GM12878 (cell line): ENCODE measurements at regions not wholly inside any gene's neighbourhood (a gene's known extent, or its start where the extent isn't known, plus 50 kb on each side); places are given as distances from the start of the nearest gene placed in this dataset.
A peak's percentile ranks its signal among the peaks of the same experiment; 100 is the strongest.

Source experiments
- ATAC-seq: fragments of 200-7000 bp; cut with Tn5 transposase; 3 replicates; pipeline ENCODE4 v1.9.1; 2020; ENCODE audit warnings: mild to moderate bottlenecking, moderate library complexity
- BruUV-seq: library from RNA; stranded (reverse); fragments of 400-500 nt; replicated peaks from 2 replicates; lab custom pipeline; 2021; lab: Mats Ljungman, UMichigan
- CTCF ChIA-PET: fragments of 300-600 bp; sonication (Branson Sonifier 250); formaldehyde crosslinking; extraction: SDS; loops from one replicate; lab custom pipeline; 2021; ENCODE audit warnings: inconsistent platforms; lab: Yijun Ruan, JAX
- POLR2A ChIA-PET: fragments of 350-600 bp; formaldehyde crosslinking; extraction: SDS; loops from one replicate; lab custom pipeline; 2021; ENCODE audit warnings: inconsistent platforms; lab: Charles Lee
- RAD21 ChIA-PET: fragments of 300-600 bp; sonication (Branson Sonifier 250); formaldehyde crosslinking; loops from one replicate; lab custom pipeline; 2023; ENCODE audit warnings: antibody characterized with exemption; ENCODE audit not compliant: unreplicated experiment; lab: Charles Lee
- SMC1A ChIA-PET: fragments of 300-600 bp; sonication (Branson Sonifier 250); formaldehyde crosslinking; loops from one replicate; lab custom pipeline; 2023; ENCODE audit not compliant: unreplicated experiment, uncharacterized antibody; lab: Charles Lee
- DNase-seq: peaks from one replicate; pipeline ENCODE4 v3.0.0-alpha.2; 2011; ENCODE audit warnings: low read depth, low spot score
- FAIRE-seq: peaks from 3 replicates; lab custom pipeline; 2011; peaks lifted over from hg19 to GRCh38; lab: Jason Lieb, UNC
- H2AFZ ChIP-seq: 2 replicates; pipeline ENCODE4 v1.6.0; 2011; ENCODE audit warnings: low read depth, low read length, control low read depth; ENCODE audit not compliant: control insufficient read depth
- H3K27ac ChIP-seq: 2 replicates; pipeline ENCODE4 v1.5.1; 2011; ENCODE audit warnings: control low read depth; ENCODE audit not compliant: control insufficient read depth, insufficient read depth
- H3K27me3 ChIP-seq, 2 experiments: replicated peaks in 1 of 2; 2 replicates each; pipeline versions ENCODE4 v1.6.0 to v1.6.1; 2011; ENCODE audit warnings: low read length in 1 of 2; ENCODE audit not compliant: control insufficient read depth in 2 of 2, insufficient read depth in 2 of 2
- H3K36me3 ChIP-seq, 2 experiments: 2 replicates each; pipeline ENCODE4 v1.5.1; 2011; ENCODE audit warnings: low read length in 1 of 2; ENCODE audit not compliant: control insufficient read depth in 2 of 2, insufficient read depth in 2 of 2
- H3K4me1 ChIP-seq: 2 replicates; pipeline ENCODE4 v1.6.1; 2011; ENCODE audit warnings: mild to moderate bottlenecking, low read length, moderate library complexity, mixed read lengths; ENCODE audit not compliant: control insufficient read depth, insufficient read depth
- H3K4me2 ChIP-seq: 2 replicates; pipeline ENCODE4 v1.6.0; 2011; ENCODE audit warnings: control low read depth; ENCODE audit not compliant: control insufficient read depth, insufficient read depth
- H3K4me3 ChIP-seq: fragments of 200-600 bp; sonication (generic); 2 replicates; pipeline ENCODE4 v1.5.1; 2016
- H3K79me2 ChIP-seq: 2 replicates; pipeline ENCODE4 v1.6.0; 2011; ENCODE audit warnings: low read length; ENCODE audit not compliant: control insufficient read depth, insufficient read depth
- H3K9ac ChIP-seq: 2 replicates; pipeline ENCODE4 v1.8.0; 2011; ENCODE audit warnings: low read length, control low read depth, mixed read lengths; ENCODE audit not compliant: control insufficient read depth, insufficient read depth
- H3K9me3 ChIP-seq: replicated peaks from 3 replicates; pipeline ENCODE4 v1.5.1; 2011; ENCODE audit warnings: mild to moderate bottlenecking, low read length; ENCODE audit not compliant: control insufficient read depth, insufficient read depth
- H4K20me1 ChIP-seq: 2 replicates; pipeline ENCODE4 v1.6.0; 2011; ENCODE audit not compliant: control insufficient read depth, insufficient read depth
- ATF2 ChIP-seq: IDR thresholded peaks from 2 replicates; pipeline ENCODE4 v1.6.1; 2012; ENCODE audit warnings: low read length, inconsistent platforms
- BACH1 ChIP-seq: fragments of 450-650 bp; IDR thresholded peaks from 2 replicates; pipeline ENCODE4 v1.6.1; 2017; ENCODE audit warnings: mild to moderate bottlenecking, borderline replicate concordance
- HDAC2 ChIP-seq: fragments of 200-600 bp; sonication (generic); IDR thresholded peaks from 2 replicates; pipeline ENCODE4 v1.6.1; 2017
- NR2C2 ChIP-seq: IDR thresholded peaks from 2 replicates; pipeline ENCODE4 v1.6.1; 2011; ENCODE audit warnings: borderline replicate concordance, low read depth; ENCODE audit not compliant: control insufficient read depth, insufficient read length
- PML ChIP-seq: IDR thresholded peaks from 2 replicates; pipeline ENCODE4 v1.6.1; 2012; ENCODE audit warnings: low read length, inconsistent platforms
- RB1 ChIP-seq: fragments of 450-650 bp; formaldehyde crosslinking; IDR thresholded peaks from 2 replicates; pipeline ENCODE4 v1.6.1; 2017; ENCODE audit warnings: mild to moderate bottlenecking, borderline replicate concordance
- SKIL ChIP-seq: fragments of 450-650 bp; IDR thresholded peaks from 2 replicates; pipeline ENCODE4 v1.6.1; 2017; ENCODE audit warnings: mild to moderate bottlenecking, low read depth, inconsistent platforms; ENCODE audit not compliant: poor library complexity, severe bottlenecking
- SRF ChIP-seq, 2 experiments: IDR thresholded peaks; 2 replicates each; pipeline ENCODE4 v1.6.1; 2011; ENCODE audit warnings: low read depth in 2 of 2, low read length in 2 of 2, mild to moderate bottlenecking in 1 of 2, moderate library complexity in 1 of 2
- TAF1 ChIP-seq: IDR thresholded peaks from 2 replicates; pipeline ENCODE4 v1.6.1; 2011; ENCODE audit warnings: mild to moderate bottlenecking, low read depth, low read length, borderline replicate concordance
- ZBTB33 ChIP-seq: fragments of 450-650 bp; IDR thresholded peaks from 2 replicates; pipeline ENCODE4 v1.6.1; 2017; ENCODE audit warnings: mild to moderate bottlenecking
- WGBS: methylation state at CpG from one replicate; pipeline ENCODE4 v1.1.6; 2016; ENCODE audit warnings: low lambda C conversion rate; ENCODE audit not compliant: insufficient replicate concordance, insufficient coverage; ENCODE audit errors: missing lambda C conversion rate; 5-methylcytosine and 5-hydroxymethylcytosine counted together
- in situ Hi-C: fragments of 300-500 bp; cut with MboI; formaldehyde crosslinking; loops from 9 replicates; pipeline ENCODE4 v1.14.3; 2018; ENCODE audit warnings: mixed read lengths
- intact Hi-C: fragments of 100-400 bp; cut with micrococcal nuclease; formaldehyde crosslinking; loops from one replicate; pipeline ENCODE4 v1.14.2; 2022; ENCODE audit not compliant: unreplicated experiment
- TF ChIP-seq, protein P1 (sequence below): fragments of 450-650 bp; IDR thresholded peaks from 2 replicates; pipeline ENCODE4 v1.6.1; 2017; ENCODE audit warnings: low read depth, mild to moderate bottlenecking, moderate library complexity
- TF ChIP-seq, protein P2 (sequence below): fragments of 450-650 bp; IDR thresholded peaks from 2 replicates; pipeline ENCODE4 v1.6.1; 2017; ENCODE audit warnings: borderline replicate concordance
- TF ChIP-seq, protein P3 (sequence below): IDR thresholded peaks from 2 replicates; pipeline ENCODE4 v1.6.1; 2011; ENCODE audit warnings: mild to moderate bottlenecking, low read depth, low read length, moderate library complexity; ENCODE audit not compliant: insufficient replicate concordance

DNA sequence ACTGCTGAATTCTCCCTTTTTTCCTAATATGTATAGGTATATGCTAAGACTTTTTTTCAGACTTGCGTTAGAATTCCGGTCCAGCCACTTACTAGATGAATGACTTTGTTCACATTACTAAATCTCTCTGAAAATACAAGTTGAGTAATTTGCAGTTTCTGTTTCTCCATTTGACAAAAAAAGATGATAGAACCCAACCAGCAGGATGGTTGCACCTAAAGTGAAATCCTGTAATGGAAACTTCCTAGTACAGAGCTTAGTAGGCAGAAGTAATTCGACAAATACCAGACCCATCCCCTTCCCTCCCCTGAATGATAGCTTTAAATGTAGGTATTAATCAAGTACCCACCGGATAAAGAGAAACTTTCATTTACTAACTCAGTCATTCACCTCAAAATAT lies 113.6 kb upstream of the RAP1B start:
- ATAC-seq (peak; percentile 83), FAIRE-seq (no peak), DNase-seq (peak; percentile 38)
- H3K9ac ChIP-seq, result no peak overlapping the region
- in situ Hi-C loops (no loop called here), intact Hi-C loops (loop anchor here (5.0 kb wide), 1 partner anchor 95 kb away; no protein-coding TSS in a partner anchor)
- POLR2A ChIA-PET, result interaction anchor here (0.5 to 1.6 kb wide), 3 partner anchors 14 to 129 kb away, joined by 3 to 9 read pairs (median 3); no protein-coding TSS in a partner anchor
- H3K27me3 ChIP-seq, result no peaks in the 10 kb centered on the region
- WGBS, result 0% methylated on average over 4 of the region's 4 CpGs
- H3K4me1 ChIP-seq, result peaks cover 27% of the 10 kb centered on the region
- H2AFZ ChIP-seq, result peak overlapping the region; percentile 64
- CTCF ChIA-PET, result interaction anchor here (1.4 to 2.6 kb wide), 3 partner anchors 15 to 136 kb away, joined by 3 to 11 read pairs (median 6); no protein-coding TSS in a partner anchor
- no peaks in the 10 kb centered on the region for H4K20me1 ChIP-seq
- H3K27ac ChIP-seq, result peak overlapping the region; percentile 47; the same call in 1 of the 2 replicates
- peak overlapping the region; percentile 94 for H3K4me2 ChIP-seq
- no peaks in the 10 kb centered on the region for H3K36me3 ChIP-seq
- no peaks in the 10 kb centered on the region for H3K79me2 ChIP-seq
- H3K4me3 ChIP-seq, result no peak overlapping the region
- BruUV-seq, result no TSS peak
- no peaks in the 10 kb centered on the region; the same call in 2 of the 3 replicates for H3K9me3 ChIP-seq
- SMC1A ChIA-PET, result interaction anchor here (0.6 to 6.0 kb wide), 22 partner anchors 8 to 162 kb away, joined by 3 to 84 read pairs (median 5); no protein-coding TSS in a partner anchor
- RAD21 ChIA-PET, result interaction anchor here (0.7 to 4.7 kb wide), 14 partner anchors 12 to 123 kb away, joined by 3 to 39 read pairs (median 4); no protein-coding TSS in a partner anchor
- peak; percentile 37; the same call in 1 of the 2 replicates for TF ChIP-seq PML
- TF ChIP-seq NR2C2, result no peak
- TF ChIP-seq SRF (IDR thresholded peaks at IDR 0.05; ENCODE audit: low read depth in 2 of 2, low read length in 2 of 2), result no peak
- TF ChIP-seq TAF1, result no peak
- no peak for TF ChIP-seq BACH1
- no peak for TF ChIP-seq SKIL
- no peak for TF ChIP-seq ZBTB33
- TF ChIP-seq HDAC2, result no peak
- TF ChIP-seq, protein P1, sequence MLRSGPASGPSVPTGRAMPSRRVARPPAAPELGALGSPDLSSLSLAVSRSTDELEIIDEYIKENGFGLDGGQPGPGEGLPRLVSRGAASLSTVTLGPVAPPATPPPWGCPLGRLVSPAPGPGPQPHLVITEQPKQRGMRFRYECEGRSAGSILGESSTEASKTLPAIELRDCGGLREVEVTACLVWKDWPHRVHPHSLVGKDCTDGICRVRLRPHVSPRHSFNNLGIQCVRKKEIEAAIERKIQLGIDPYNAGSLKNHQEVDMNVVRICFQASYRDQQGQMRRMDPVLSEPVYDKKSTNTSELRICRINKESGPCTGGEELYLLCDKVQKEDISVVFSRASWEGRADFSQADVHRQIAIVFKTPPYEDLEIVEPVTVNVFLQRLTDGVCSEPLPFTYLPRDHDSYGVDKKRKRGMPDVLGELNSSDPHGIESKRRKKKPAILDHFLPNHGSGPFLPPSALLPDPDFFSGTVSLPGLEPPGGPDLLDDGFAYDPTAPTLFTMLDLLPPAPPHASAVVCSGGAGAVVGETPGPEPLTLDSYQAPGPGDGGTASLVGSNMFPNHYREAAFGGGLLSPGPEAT, result no peak
- TF ChIP-seq, protein P2, sequence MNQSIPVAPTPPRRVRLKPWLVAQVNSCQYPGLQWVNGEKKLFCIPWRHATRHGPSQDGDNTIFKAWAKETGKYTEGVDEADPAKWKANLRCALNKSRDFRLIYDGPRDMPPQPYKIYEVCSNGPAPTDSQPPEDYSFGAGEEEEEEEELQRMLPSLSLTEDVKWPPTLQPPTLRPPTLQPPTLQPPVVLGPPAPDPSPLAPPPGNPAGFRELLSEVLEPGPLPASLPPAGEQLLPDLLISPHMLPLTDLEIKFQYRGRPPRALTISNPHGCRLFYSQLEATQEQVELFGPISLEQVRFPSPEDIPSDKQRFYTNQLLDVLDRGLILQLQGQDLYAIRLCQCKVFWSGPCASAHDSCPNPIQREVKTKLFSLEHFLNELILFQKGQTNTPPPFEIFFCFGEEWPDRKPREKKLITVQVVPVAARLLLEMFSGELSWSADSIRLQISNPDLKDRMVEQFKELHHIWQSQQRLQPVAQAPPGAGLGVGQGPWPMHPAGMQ, result no peak
- TF ChIP-seq, protein P3, sequence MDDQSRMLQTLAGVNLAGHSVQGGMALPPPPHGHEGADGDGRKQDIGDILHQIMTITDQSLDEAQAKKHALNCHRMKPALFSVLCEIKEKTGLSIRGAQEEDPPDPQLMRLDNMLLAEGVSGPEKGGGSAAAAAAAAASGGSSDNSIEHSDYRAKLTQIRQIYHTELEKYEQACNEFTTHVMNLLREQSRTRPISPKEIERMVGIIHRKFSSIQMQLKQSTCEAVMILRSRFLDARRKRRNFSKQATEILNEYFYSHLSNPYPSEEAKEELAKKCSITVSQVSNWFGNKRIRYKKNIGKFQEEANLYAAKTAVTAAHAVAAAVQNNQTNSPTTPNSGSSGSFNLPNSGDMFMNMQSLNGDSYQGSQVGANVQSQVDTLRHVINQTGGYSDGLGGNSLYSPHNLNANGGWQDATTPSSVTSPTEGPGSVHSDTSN, result no peak
- no peak for TF ChIP-seq RB1
- peak; percentile 22; the same call in 1 of the 2 replicates for TF ChIP-seq ATF2
